ENCODE measurements at regions not wholly inside any gene's neighbourhood (a gene's known extent, or its start where the extent isn't known, plus 50 kb on each side); places are given as distances from the start of the nearest gene placed in this dataset. TPM values are rescaled to one million over a fixed set of nuclear protein-coding genes. Genes with fewer than 3 reads are reported as not detected.

- no peaks in the 10 kb centered on the region for H3K4me1 ChIP-seq (ENCODE audit: insufficient read depth)
- DNase-seq, result no peak
- H3K4me3 ChIP-seq, result no peak overlapping the region
- no peak overlapping the region for H3K27ac ChIP-seq
- WGBS, 3 donors, result 58 to 75% (median 66%) methylated on average over 7 of the region's 7 CpGs
- H3K9me3 ChIP-seq, result no peaks in the 10 kb centered on the region
- intact Hi-C loops (cut with DNase I), result no loop called here
- TF ChIP-seq CTCF (IDR thresholded peaks at IDR 0.05) (no peak), EP300 (IDR thresholded peaks at IDR 0.05) (no peak), POLR2A (IDR thresholded peaks at IDR 0.05) (no peak)
- no peaks in the 10 kb centered on the region for H3K27me3 ChIP-seq
- H3K36me3 ChIP-seq, result no peaks in the 10 kb centered on the region
Measured at GRCh38 chr5:51279983-51280706, 103.1 kb upstream of the ISL1 start.

DNA sequence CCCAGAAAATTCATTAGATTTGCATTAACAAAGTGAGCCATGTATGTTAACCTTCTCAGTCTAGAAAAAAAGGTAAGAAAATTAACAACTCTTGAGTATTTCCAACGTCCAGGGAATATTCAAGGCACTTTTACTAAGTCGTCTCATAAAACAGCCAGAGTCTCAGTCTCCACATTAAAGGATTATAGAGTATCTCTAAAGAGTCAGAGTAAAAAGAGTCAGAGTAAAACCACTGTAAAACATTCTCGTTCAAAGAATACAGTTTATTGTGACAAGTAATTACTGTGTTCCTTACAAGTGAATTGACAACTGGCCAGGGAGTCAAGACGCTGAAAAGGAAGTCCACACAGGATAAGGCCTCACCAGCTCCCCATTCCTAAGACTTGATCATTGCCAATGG, 97.2 kb upstream of the ISL1 start:
- Histone ChIP-seq H3K27me3 (no peaks in the 10 kb centered on the region), H3K36me3 (no peaks in the 10 kb centered on the region), H3K4me1 (ENCODE audit: insufficient read depth) (no peaks in the 10 kb centered on the region), H3K9me3 (no peaks in the 10 kb centered on the region), H3K4me3 (no peak overlapping the region), H3K27ac (no peak overlapping the region)
- WGBS, 3 donors, result 74 to 87% (median 77%) methylated on average over 4 of the region's 4 CpGs
- no peak for DNase-seq
- TF ChIP-seq EP300 (IDR thresholded peaks at IDR 0.05), result no peak
- no peak for TF ChIP-seq CTCF (IDR thresholded peaks at IDR 0.05)
- no peak for TF ChIP-seq POLR2A (IDR thresholded peaks at IDR 0.05)
- intact Hi-C loops (cut with DNase I), result no loop called here

DNA sequence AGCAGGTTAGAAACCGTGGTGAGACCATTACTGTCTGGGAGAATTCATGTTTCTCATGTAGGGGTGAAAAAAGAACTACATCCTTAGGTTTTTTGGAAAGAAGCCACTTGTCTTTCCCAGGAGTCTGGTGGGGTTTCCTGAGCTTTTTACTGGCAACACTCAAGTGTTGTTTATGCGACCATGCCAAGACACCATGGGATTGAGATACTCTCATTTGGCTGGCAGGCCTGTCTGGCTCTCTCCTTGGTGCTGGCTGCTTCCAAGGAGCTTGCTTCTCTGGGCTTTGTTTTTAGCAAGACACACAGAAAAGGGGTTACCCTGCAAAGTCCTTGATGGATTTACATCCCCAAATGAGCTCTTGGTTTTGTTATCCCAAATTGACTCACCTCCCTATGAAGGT, 80.9 kb upstream of the ISL1 start:
- WGBS, 3 donors, result 24 to 40% (median 32%) methylated on average over 2 of the region's 2 CpGs
- no peaks in the 10 kb centered on the region for H3K27me3 ChIP-seq
- intact Hi-C loops (cut with DNase I), result no loop called here
- no peaks in the 10 kb centered on the region for H3K9me3 ChIP-seq
- no peaks in the 10 kb centered on the region for H3K4me1 ChIP-seq (ENCODE audit: insufficient read depth)
- no peaks in the 10 kb centered on the region for H3K36me3 ChIP-seq
- TF ChIP-seq EP300 (IDR thresholded peaks at IDR 0.05) (no peak), POLR2A (IDR thresholded peaks at IDR 0.05) (no peak), CTCF (IDR thresholded peaks at IDR 0.05) (no peak)
- H3K27ac ChIP-seq, result no peak overlapping the region
- no peak for DNase-seq
- H3K4me3 ChIP-seq, result no peak overlapping the region

DNA sequence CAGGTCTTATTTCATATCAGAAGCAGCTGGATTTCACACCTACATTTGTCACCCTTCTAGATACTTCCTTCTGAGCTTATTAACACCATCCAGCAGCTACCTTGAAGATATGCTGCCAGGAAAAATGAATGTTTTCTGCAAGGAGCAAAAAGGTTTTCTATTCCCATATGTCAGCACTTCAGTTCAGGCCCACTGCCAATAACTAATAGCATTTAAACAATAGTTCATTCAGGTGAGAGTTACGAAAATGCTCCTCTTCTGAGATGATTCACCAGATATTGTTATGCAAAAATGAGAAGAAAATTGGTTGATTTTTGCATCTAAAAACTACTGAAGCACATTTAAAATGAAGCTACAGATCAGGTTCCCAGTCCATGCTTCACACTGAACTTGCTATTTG, 56.4 kb upstream of the ISL1 start:
- TF ChIP-seq POLR2A (IDR thresholded peaks at IDR 0.05), result no peak
- no peak for TF ChIP-seq CTCF (IDR thresholded peaks at IDR 0.05)
- no peak for TF ChIP-seq EP300 (IDR thresholded peaks at IDR 0.05)
- no peak for DNase-seq
- Histone ChIP-seq H3K27me3 (no peaks in the 10 kb centered on the region), H3K27ac (no peak overlapping the region), H3K4me1 (ENCODE audit: insufficient read depth) (no peaks in the 10 kb centered on the region), H3K9me3 (no peaks in the 10 kb centered on the region), H3K36me3 (no peaks in the 10 kb centered on the region), H3K4me3 (no peak overlapping the region)
- 36 to 62% (median 59%) methylated on average over 1 of the region's 1 CpG for WGBS, 3 donors
- intact Hi-C loops (cut with DNase I), result no loop called here

Small RNA genes in the stretch of these regions (small RNA-seq; reads per million reads assigned to genes)
- gene AC022441.3 (not detected), gene RNU6-1296P (not detected), gene RNU6-480P (not detected)

Measured in ovary (tissue), 7 donors.